SK-N-SH treated with all-trans-retinoic acid at 6 μM for 48 hours (cell line): ENCODE measurements at regions not wholly inside any gene's neighbourhood (a gene's known extent, or its start where the extent isn't known, plus 50 kb on each side); places are given as distances from the start of the nearest gene placed in this dataset.

Experiments used
- ARNTL ChIP-seq: fragments of 450-650 bp; formaldehyde crosslinking; IDR thresholded peaks from 2 replicates; pipeline ENCODE4 v1.5.0; 2020; ENCODE audit warnings: low read depth, mild to moderate bottlenecking, moderate library complexity, borderline replicate concordance
- ISL1 ChIP-seq: fragments of 250-450 bp; sonication (Bioruptor Pico); IDR thresholded peaks from 2 replicates; pipeline ENCODE4 v2.1.2; 2022; ENCODE audit warnings: mild to moderate bottlenecking, moderate library complexity
- OSR1 ChIP-seq: fragments of 250-450 bp; sonication (Bioruptor Pico); IDR thresholded peaks from 2 replicates; pipeline ENCODE4 v1.8.0; 2022; ENCODE audit warnings: moderate library complexity, mild to moderate bottlenecking, inconsistent platforms
- RARB ChIP-seq: fragments of 250-450 bp; sonication (Bioruptor Pico); IDR thresholded peaks from 2 replicates; pipeline ENCODE4 v1.8.0; 2021; ENCODE audit warnings: mild to moderate bottlenecking, moderate library complexity
- ZFP3 ChIP-seq: fragments of 250-450 bp; sonication (Bioruptor Pico); IDR thresholded peaks from 2 replicates; pipeline ENCODE4 v1.5.0; 2020; ENCODE audit warnings: mild to moderate bottlenecking, moderate library complexity
- ZFP30 ChIP-seq: fragments of 450-650 bp; formaldehyde crosslinking; IDR thresholded peaks from 2 replicates; pipeline ENCODE4 v1.5.0; 2022; ENCODE audit warnings: mild to moderate bottlenecking, moderate library complexity
- ZNF565 ChIP-seq: fragments of 450-650 bp; formaldehyde crosslinking; conservative IDR thresholded peaks from 2 replicates; pipeline ENCODE4 v1.5.0; 2020; ENCODE audit warnings: low read depth, mild to moderate bottlenecking, moderate library complexity
- ZNF70 ChIP-seq: fragments of 450-650 bp; formaldehyde crosslinking; IDR thresholded peaks from 2 replicates; pipeline ENCODE4 v1.5.0; 2020; ENCODE audit warnings: mild to moderate bottlenecking, moderate library complexity
- TF ChIP-seq, protein P1 (sequence below): fragments of 250-450 bp; sonication (Bioruptor Pico); IDR thresholded peaks from 2 replicates; pipeline ENCODE4 v1.5.1; 2020; ENCODE audit warnings: low read depth, mild to moderate bottlenecking, moderate library complexity
- TF ChIP-seq, protein P2 (sequence below): fragments of 250-450 bp; sonication (Bioruptor Pico); IDR thresholded peaks from 2 replicates; pipeline ENCODE4 v1.5.0; 2020; ENCODE audit warnings: mild to moderate bottlenecking, moderate library complexity

DNA sequence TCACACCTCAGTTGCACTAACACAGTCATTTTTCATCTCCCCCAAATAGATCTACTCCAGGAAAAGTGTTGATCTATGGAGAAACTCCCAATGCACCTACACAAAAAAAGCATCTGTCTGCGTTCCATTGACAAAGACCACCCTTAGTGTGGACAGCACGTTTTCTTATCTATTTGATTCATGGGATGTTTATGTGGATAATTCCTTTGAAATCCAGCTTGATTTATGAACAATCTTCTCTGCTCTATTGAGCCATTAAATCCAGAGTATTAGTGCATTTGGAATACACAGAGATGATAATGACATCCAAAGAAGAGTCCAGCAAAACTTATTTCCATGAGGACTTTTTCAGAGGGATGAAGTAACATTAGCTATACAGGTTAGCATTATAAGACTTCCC is 1221.9 kb upstream of the NXPH2 start:
- no peak for TF ChIP-seq ZFP3 (CRISPR knock-in tag)
- TF ChIP-seq ZFP30 (CRISPR knock-in tag), result no peak
- no peak for TF ChIP-seq OSR1 (CRISPR knock-in tag)
- no peak for TF ChIP-seq ZNF565 (CRISPR knock-in tag)
- TF ChIP-seq, protein P1, sequence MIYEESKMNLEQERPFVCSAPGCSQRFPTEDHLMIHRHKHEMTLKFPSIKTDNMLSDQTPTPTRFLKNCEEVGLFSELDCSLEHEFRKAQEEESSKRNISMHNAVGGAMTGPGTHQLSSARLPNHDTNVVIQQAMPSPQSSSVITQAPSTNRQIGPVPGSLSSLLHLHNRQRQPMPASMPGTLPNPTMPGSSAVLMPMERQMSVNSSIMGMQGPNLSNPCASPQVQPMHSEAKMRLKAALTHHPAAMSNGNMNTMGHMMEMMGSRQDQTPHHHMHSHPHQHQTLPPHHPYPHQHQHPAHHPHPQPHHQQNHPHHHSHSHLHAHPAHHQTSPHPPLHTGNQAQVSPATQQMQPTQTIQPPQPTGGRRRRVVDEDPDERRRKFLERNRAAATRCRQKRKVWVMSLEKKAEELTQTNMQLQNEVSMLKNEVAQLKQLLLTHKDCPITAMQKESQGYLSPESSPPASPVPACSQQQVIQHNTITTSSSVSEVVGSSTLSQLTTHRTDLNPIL (CRISPR knock-in tag), result no peak
- TF ChIP-seq, protein P2, sequence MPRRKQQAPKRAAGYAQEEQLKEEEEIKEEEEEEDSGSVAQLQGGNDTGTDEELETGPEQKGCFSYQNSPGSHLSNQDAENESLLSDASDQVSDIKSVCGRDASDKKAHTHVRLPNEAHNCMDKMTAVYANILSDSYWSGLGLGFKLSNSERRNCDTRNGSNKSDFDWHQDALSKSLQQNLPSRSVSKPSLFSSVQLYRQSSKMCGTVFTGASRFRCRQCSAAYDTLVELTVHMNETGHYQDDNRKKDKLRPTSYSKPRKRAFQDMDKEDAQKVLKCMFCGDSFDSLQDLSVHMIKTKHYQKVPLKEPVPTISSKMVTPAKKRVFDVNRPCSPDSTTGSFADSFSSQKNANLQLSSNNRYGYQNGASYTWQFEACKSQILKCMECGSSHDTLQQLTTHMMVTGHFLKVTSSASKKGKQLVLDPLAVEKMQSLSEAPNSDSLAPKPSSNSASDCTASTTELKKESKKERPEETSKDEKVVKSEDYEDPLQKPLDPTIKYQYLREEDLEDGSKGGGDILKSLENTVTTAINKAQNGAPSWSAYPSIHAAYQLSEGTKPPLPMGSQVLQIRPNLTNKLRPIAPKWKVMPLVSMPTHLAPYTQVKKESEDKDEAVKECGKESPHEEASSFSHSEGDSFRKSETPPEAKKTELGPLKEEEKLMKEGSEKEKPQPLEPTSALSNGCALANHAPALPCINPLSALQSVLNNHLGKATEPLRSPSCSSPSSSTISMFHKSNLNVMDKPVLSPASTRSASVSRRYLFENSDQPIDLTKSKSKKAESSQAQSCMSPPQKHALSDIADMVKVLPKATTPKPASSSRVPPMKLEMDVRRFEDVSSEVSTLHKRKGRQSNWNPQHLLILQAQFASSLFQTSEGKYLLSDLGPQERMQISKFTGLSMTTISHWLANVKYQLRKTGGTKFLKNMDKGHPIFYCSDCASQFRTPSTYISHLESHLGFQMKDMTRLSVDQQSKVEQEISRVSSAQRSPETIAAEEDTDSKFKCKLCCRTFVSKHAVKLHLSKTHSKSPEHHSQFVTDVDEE (CRISPR knock-in tag), result no peak
- TF ChIP-seq RARB (CRISPR knock-in tag), result no peak
- TF ChIP-seq ISL1 (CRISPR knock-in tag), result no peak
- no peak for TF ChIP-seq ZNF70 (CRISPR knock-in tag)
- no peak for TF ChIP-seq ARNTL (CRISPR knock-in tag)
